Stomach smooth muscle (tissue), 2 donors: ENCODE measurements at regions not wholly inside any gene's neighbourhood (a gene's known extent, or its start where the extent isn't known, plus 50 kb on each side); places are given as distances from the start of the nearest gene placed in this dataset.
"Not testable (repeated sequence)": the region's sequence is repeated elsewhere in the genome, so short reads cannot be mapped to it uniquely, and the experiment has no call there.

Source experiments
- H3K27ac ChIP-seq: one replicate; pipeline ENCODE4 v1.7.0; 2013; ENCODE audit warnings: mild to moderate bottlenecking, low read length, inconsistent platforms
- H3K27me3 ChIP-seq, 2 donors: one replicate each; pipeline ENCODE4 v1.7.0; 2013; ENCODE audit warnings: low read length in 2 of 2; ENCODE audit not compliant: insufficient read depth in 2 of 2, control insufficient read depth in 1 of 2
- H3K36me3 ChIP-seq, 2 donors: one replicate each; pipeline ENCODE4 v1.7.0; 2013; ENCODE audit warnings: low read length in 2 of 2; ENCODE audit not compliant: control insufficient read depth in 2 of 2, insufficient read depth in 2 of 2
- H3K4me1 ChIP-seq: one replicate; pipeline ENCODE4 v1.7.0; 2013; ENCODE audit warnings: low read length; ENCODE audit not compliant: control insufficient read depth, insufficient read depth
- H3K4me3 ChIP-seq, 2 donors: one replicate each; pipeline ENCODE4 v1.7.0; 2013; ENCODE audit warnings: low read length in 2 of 2
- H3K9ac ChIP-seq, 2 donors: one replicate each; pipeline ENCODE4 v1.7.0; 2013; ENCODE audit warnings: low read length in 2 of 2, mild to moderate bottlenecking in 1 of 2
- H3K9me3 ChIP-seq, 2 donors: one replicate each; pipeline ENCODE4 v1.7.0; 2013; ENCODE audit warnings: low read length in 2 of 2; ENCODE audit not compliant: control insufficient read depth in 2 of 2
- donor health status: healthy.
- donor health status: Pancreatic carcinoma.

DNA sequence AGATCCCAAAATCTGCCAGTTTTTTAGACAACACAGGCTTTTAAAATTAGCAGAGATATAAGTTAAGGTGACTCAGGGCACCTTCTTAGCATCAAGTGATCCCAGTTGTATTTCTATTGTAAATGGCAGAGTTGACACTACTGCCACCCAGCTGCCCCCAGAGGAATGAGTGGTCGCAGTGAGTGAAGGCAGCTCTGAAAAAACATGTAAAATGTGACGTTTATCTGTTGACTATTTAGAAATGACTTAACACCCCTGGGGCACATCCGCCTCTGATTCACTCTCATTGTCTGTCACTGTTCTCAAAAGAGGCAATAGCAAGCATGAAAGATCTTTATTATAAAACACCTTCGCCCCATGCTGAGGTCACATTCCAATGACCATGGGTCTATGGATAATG, 592.4 kb downstream of the ACTRT1 start:
- Histone ChIP-seq H3K4me3 (no peak overlapping the region), H3K9me3 (no peaks in the 10 kb centered on the region), H3K9ac (no peak overlapping the region), H3K36me3 (no peaks in the 10 kb centered on the region), H3K27ac (no peak overlapping the region), H3K27me3 (no peaks in the 10 kb centered on the region), H3K4me1 (no peaks in the 10 kb centered on the region)

DNA sequence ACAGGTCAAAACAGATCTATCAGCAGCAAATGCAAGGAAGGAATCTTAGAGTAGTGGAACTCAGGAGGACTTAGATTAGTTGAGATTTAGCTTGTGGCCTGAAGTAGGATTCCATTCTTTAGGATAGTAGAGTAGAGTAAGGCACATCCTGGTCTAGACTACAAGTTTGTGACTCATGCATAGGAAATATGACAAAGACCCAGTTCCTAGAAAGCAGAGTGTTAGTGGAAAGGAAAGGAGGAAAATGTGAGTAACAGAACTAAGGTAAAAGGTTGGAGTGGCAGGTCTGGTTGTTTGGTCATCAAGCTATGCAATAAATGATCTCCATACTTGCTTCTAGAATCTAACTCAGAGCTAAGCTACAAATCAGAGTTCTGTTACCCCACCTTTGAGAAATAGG, 595.0 kb downstream of the ACTRT1 start:
- Histone ChIP-seq H3K4me1 (no peaks in the 10 kb centered on the region), H3K27ac (no peak overlapping the region), H3K27me3 (no peaks in the 10 kb centered on the region), H3K36me3 (no peaks in the 10 kb centered on the region), H3K4me3 (no peak overlapping the region), H3K9me3 (no peaks in the 10 kb centered on the region), H3K9ac (no peak overlapping the region)

DNA sequence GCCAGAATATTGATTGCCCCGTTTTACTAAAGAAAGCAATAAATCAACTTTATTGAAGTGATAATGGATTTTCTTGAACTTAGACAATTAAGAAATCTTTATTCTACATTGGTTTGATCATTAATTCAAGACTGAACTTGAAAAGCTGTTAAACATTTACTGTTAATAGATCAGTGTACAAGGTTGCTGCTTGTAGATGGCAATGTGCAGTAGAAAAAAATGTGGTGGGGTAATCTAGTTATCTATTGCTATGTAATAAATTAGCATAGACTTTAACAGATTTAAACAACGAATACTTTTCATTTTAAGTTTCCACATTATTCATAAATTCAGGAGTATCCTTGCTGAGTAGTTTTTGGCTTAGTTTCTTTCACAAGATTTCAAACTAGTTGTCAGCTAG, 612.5 kb downstream of the ACTRT1 start:
- Histone ChIP-seq H3K9me3 (no peaks in the 10 kb centered on the region), H3K9ac (no peak overlapping the region), H3K4me3 (no peak overlapping the region), H3K27ac (no peak overlapping the region), H3K27me3 (no peaks in the 10 kb centered on the region), H3K36me3 (no peaks in the 10 kb centered on the region), H3K4me1 (no peaks in the 10 kb centered on the region)

DNA sequence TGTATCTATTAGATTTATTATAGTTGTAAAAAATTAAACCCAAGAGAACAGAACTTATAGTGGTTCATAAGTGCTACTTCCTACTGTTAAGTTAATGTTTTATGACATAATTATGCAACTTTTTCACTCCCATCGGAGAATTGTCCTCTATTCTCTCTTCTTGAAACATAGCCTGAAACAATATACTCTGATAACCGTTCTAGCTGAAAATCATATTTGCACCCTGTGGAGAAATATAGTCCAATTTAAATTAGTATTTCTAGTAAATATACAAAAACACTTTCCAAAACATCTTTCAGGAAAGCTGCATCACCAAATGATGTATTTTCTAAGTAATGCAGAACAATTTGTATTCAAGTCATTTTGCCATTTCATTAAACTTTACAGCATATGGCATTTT, 586.4 kb downstream of the PRR32 start:
- Histone ChIP-seq H3K9me3 (no peaks in the 10 kb centered on the region), H3K9ac (no peak overlapping the region), H3K4me1 (no peaks in the 10 kb centered on the region), H3K36me3 (no peaks in the 10 kb centered on the region), H3K27me3 (no peaks in the 10 kb centered on the region), H3K4me3 (no peak overlapping the region), H3K27ac (no peak overlapping the region)

DNA sequence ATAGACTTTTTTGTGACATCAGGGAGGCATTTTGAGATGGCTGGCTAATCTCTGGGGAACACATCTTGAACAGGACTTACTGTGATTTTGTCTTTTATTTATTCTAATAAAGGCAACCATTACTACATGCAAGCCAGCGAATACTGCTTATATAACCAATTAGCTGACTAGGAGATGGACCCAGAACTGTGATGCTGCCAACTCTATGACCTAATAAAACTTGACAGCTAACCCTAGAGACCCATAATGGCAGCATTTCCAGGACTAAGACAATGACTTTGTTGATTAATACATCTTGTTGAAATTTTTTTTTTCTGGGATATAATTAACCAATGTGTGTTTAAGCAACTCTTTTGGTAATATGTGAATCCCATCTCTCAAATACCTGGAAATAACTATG, 584.6 kb downstream of the PRR32 start:
- Histone ChIP-seq H3K4me3 (no peak overlapping the region), H3K27me3 (no peaks in the 10 kb centered on the region), H3K9me3 (no peaks in the 10 kb centered on the region), H3K9ac (no peak overlapping the region), H3K27ac (no peak overlapping the region), H3K36me3 (no peaks in the 10 kb centered on the region), H3K4me1 (no peaks in the 10 kb centered on the region)

DNA sequence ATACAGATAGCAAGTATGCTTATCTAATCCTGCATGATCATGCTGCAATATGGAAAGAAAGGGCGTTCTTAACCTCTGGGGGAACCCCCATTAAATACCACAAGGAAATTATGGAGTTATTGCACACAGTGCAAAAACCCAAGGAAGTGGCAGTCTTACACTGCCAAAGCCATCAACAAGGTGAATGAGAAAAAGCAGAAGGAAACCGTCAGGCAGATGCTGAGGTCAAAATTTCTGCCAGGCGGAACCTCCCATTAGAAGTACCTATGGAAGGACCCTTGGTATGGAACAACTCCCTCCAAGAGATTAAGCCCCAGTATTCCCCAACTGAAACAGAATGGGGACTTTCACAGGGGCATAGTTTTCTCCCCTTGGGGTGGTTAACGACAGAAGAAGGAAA, 580.7 kb downstream of the PRR32 start:
- not testable (repeated sequence) for H3K27me3 ChIP-seq, H3K27ac ChIP-seq, H3K36me3 ChIP-seq, H3K9me3 ChIP-seq, H3K9ac ChIP-seq, H3K4me3 ChIP-seq, H3K4me1 ChIP-seq

DNA sequence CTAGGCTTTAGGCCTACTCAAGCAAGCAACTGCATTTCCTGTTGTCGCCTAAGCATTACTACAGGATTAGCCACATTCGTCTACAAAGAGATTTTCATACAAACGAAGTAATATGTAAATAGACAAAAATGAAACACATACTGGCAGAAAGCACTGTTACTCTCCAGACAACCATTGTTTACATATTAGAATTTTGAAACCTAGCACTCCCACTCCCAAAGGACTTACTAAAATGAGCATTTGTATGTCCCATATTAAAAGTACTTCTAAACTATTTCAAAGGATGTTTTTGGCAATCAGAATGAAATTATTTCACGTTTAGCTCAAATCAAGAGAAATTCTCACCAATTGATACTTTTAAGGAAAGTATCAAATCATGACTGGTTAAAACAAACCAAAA, 570.8 kb downstream of the PRR32 start:
- Histone ChIP-seq H3K9ac (no peak overlapping the region), H3K4me1 (no peaks in the 10 kb centered on the region), H3K27me3 (no peaks in the 10 kb centered on the region), H3K9me3 (no peaks in the 10 kb centered on the region), H3K4me3 (no peak overlapping the region), H3K36me3 (no peaks in the 10 kb centered on the region), H3K27ac (no peak overlapping the region)

DNA sequence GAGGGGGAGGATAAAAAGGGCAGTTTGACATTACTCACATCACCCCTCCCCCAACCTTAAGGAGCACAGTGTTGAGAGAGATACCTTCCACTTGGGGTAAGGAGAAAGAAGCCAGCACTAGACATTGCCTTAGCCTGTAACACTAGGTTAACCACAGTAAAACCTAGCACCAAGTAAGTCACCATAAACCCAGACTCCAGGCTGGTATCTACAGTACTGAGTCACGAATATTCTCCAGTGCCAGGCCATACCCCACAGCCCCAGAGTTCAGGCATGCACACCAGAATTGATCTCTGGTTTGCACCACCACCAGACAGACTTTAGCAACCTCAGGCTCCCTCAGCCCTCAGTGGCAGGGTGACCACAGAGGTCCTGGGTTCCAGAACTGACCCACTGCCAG, 570.4 kb downstream of the PRR32 start:
- Histone ChIP-seq H3K27ac (no peak overlapping the region), H3K27me3 (no peaks in the 10 kb centered on the region), H3K9me3 (no peaks in the 10 kb centered on the region), H3K4me1 (no peaks in the 10 kb centered on the region), H3K36me3 (no peaks in the 10 kb centered on the region), H3K4me3 (no peak overlapping the region), H3K9ac (no peak overlapping the region)
